ENCODE measurements at regions not wholly inside any gene's neighbourhood (a gene's known extent, or its start where the extent isn't known, plus 50 kb on each side); places are given as distances from the start of the nearest gene placed in this dataset.

DNA sequence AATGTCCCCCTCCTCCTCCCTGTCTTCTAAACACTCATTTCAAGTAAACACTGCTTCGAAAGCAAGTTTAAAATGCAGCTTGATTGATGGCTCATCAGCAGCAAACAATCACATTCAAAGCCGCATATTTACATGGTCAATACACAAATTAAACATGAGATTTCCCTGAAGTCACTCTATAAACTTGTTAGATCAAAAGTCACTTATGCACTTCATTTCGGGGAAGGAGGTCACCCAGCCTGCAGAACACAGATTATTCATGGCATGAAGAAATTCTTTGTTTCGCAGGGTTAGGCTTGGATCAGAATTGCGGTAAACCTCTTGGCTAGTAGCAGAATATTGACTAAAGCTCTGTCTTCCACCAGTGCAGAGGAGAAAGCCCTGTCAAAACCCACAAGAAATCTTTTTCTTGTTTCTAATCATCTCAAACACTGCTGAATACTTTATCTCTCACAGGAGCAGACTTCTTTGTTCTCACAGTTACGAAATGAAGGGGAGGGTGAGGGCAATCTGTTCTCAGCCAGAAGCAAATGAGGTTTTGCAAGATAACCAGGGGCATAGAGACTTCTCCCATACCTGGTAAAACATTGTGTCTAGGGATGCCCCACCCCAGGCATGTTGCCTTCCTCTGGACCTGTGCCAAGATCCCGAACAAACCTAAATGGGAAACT, 133.3 kb upstream of the CHL1 start:
- H4K20me1 ChIP-seq (ENCODE audit: insufficient read depth, low read length): no peaks in the 10 kb centered on the region
- DNase-seq (no peak), ATAC-seq (ENCODE audit: insufficient read depth, low read depth) (no peak)
- H3K79me2 ChIP-seq (ENCODE audit: insufficient read depth, low read length): no peaks in the 10 kb centered on the region
- H3K9ac ChIP-seq (ENCODE audit: low read depth, low read length): no peak overlapping the region
- no peak overlapping the region for H3K4me3 ChIP-seq (ENCODE audit: low read depth in 1 of 2, low read length in 2 of 2)
- no peaks in the 10 kb centered on the region for H3K36me3 ChIP-seq (ENCODE audit: insufficient read depth, low read length)
- H3K9me3 ChIP-seq (ENCODE audit: insufficient read depth, low read length, severe bottlenecking): no peaks in the 10 kb centered on the region
- H2AFZ ChIP-seq (ENCODE audit: low read depth, low read length): no peak overlapping the region
- H3K27me3 ChIP-seq (ENCODE audit: insufficient read depth, low read length, poor library complexity): no peaks in the 10 kb centered on the region
- no peak overlapping the region for H3K27ac ChIP-seq (ENCODE audit: low read length)
- H3K4me1 ChIP-seq (ENCODE audit: insufficient read depth, low read length): no peaks in the 10 kb centered on the region
- no peak for TF ChIP-seq EZH2 (IDR thresholded peaks at IDR 0.05; ENCODE audit: borderline replicate concordance, low read depth, low read length, severe bottlenecking)
- TF ChIP-seq, protein P1, sequence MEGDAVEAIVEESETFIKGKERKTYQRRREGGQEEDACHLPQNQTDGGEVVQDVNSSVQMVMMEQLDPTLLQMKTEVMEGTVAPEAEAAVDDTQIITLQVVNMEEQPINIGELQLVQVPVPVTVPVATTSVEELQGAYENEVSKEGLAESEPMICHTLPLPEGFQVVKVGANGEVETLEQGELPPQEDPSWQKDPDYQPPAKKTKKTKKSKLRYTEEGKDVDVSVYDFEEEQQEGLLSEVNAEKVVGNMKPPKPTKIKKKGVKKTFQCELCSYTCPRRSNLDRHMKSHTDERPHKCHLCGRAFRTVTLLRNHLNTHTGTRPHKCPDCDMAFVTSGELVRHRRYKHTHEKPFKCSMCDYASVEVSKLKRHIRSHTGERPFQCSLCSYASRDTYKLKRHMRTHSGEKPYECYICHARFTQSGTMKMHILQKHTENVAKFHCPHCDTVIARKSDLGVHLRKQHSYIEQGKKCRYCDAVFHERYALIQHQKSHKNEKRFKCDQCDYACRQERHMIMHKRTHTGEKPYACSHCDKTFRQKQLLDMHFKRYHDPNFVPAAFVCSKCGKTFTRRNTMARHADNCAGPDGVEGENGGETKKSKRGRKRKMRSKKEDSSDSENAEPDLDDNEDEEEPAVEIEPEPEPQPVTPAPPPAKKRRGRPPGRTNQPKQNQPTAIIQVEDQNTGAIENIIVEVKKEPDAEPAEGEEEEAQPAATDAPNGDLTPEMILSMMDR (IDR thresholded peaks at IDR 0.05; ENCODE audit: borderline replicate concordance, extremely low read depth, low read length, poor library complexity, severe bottlenecking): no peak
- H3K4me2 ChIP-seq (ENCODE audit: insufficient read depth, low read length): no peak overlapping the region

DNA sequence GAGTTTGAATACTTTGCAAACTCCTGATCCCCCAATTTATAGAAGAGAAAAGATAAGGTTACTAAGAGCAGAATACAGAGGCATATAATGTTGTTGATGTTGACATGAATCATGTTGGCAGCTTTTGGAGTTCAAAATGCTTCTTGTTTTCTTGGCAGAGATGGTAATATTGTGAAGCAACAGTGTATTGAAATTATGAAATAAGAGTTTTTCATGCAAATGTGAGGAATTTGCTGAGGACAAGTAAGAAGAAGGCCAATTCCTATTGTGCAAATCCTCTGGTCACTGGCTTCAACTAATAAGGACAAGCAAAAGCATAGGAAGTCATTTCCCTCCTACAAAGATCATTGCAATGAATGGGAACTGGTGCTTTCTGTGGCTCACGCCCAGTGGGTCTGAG, 126.9 kb upstream of the CHL1 start:
- Histone ChIP-seq H2AFZ (ENCODE audit: low read depth, low read length) (no peak overlapping the region), H3K79me2 (ENCODE audit: insufficient read depth, low read length) (no peaks in the 10 kb centered on the region), H3K4me2 (ENCODE audit: insufficient read depth, low read length) (no peak overlapping the region), H4K20me1 (ENCODE audit: insufficient read depth, low read length) (no peaks in the 10 kb centered on the region), H3K9ac (ENCODE audit: low read depth, low read length) (no peak overlapping the region), H3K4me3 (ENCODE audit: low read depth in 1 of 2, low read length in 2 of 2) (no peak overlapping the region), H3K9me3 (ENCODE audit: insufficient read depth, low read length, severe bottlenecking) (no peaks in the 10 kb centered on the region), H3K36me3 (ENCODE audit: insufficient read depth, low read length) (no peaks in the 10 kb centered on the region), H3K27ac (ENCODE audit: low read length) (no peak overlapping the region), H3K4me1 (ENCODE audit: insufficient read depth, low read length) (no peaks in the 10 kb centered on the region), H3K27me3 (ENCODE audit: insufficient read depth, low read length, poor library complexity) (no peaks in the 10 kb centered on the region)
- DNase-seq (no peak), ATAC-seq (ENCODE audit: insufficient read depth, low read depth) (no peak)
- no peak for TF ChIP-seq EZH2 (IDR thresholded peaks at IDR 0.05; ENCODE audit: borderline replicate concordance, low read depth, low read length, severe bottlenecking)
- TF ChIP-seq, protein P1 (IDR thresholded peaks at IDR 0.05; ENCODE audit: borderline replicate concordance, extremely low read depth, low read length, poor library complexity, severe bottlenecking): no peak

DNA sequence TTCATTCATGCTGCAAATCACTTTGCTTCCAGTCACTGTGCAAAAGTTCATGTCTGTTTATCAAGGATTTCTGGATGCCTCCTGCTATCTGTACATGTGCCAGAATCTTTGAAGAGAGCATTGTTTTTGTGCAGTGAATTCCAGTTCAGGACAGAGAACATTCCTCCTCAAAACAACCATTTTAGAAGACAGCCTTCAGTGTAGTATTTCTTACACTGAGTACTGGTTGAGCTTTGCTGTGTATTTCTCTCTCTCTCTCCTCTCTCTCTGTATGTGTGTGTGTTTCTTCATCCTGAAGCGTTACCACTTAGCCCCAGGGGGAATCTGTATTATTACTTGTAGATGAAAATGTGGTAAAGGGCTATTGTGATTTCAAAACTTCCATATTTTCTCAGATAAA, 123.8 kb upstream of the CHL1 start:
- Histone ChIP-seq H3K9me3 (ENCODE audit: insufficient read depth, low read length, severe bottlenecking) (no peaks in the 10 kb centered on the region), H3K4me2 (ENCODE audit: insufficient read depth, low read length) (no peak overlapping the region), H3K27ac (ENCODE audit: low read length) (no peak overlapping the region), H3K36me3 (ENCODE audit: insufficient read depth, low read length) (no peaks in the 10 kb centered on the region), H2AFZ (ENCODE audit: low read depth, low read length) (no peak overlapping the region), H3K9ac (ENCODE audit: low read depth, low read length) (no peak overlapping the region), H3K4me3 (ENCODE audit: low read depth in 1 of 2, low read length in 2 of 2) (no peak overlapping the region), H3K4me1 (ENCODE audit: insufficient read depth, low read length) (no peaks in the 10 kb centered on the region), H3K27me3 (ENCODE audit: insufficient read depth, low read length, poor library complexity) (no peaks in the 10 kb centered on the region), H3K79me2 (ENCODE audit: insufficient read depth, low read length) (no peaks in the 10 kb centered on the region), H4K20me1 (ENCODE audit: insufficient read depth, low read length) (no peaks in the 10 kb centered on the region)
- DNase-seq: no peak
- no peak for ATAC-seq (ENCODE audit: insufficient read depth, low read depth)
- no peak for TF ChIP-seq EZH2 (IDR thresholded peaks at IDR 0.05; ENCODE audit: borderline replicate concordance, low read depth, low read length, severe bottlenecking)
- TF ChIP-seq, protein P1 (IDR thresholded peaks at IDR 0.05; ENCODE audit: borderline replicate concordance, extremely low read depth, low read length, poor library complexity, severe bottlenecking): no peak

Measured in DND-41 (cell line).